ENCODE measurements at regions not wholly inside any gene's neighbourhood (a gene's known extent, or its start where the extent isn't known, plus 50 kb on each side); places are given as distances from the start of the nearest gene placed in this dataset.

DNA sequence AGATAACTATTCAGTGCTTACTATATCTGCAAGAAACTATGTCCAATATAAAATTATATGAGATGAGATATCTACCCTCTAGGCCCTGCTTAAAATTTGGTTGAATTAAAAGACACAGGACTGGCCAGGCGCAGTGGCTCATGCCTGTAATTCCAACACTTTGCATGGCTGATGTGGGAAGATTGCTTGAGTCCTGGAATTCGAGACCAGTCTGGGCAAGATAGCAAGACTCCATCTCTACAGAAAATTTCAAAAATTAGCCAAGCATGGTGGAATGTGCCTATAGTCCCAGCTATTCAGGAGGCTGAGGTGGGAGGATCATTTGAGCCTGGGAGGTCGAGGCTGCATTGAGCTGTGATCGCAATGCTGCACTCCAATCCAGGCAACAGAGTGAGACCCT lies 303.7 kb upstream of the UBE2E2 start:
- H3K27me3 Mint-ChIP-seq (ENCODE audit: low read depth, poor library complexity), result no peaks in the 10 kb centered on the region

DNA sequence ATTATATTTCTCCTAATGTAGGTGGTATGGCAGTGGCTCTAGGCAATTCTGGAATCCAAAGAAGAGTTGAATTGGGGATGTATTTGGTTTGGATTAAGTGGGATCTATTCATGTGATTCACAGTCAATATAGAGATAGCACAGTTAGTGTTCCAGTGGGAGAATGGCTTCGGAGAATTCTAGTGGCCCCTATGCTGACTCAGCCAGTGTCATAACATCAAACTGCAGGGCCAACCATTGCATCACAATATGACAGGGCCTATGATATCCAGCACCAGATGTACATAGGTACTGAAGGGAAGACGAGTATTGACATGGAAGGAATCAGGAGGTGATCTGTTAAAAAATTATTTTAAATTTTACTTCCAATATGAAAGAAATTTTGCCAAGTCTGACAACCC lies 302.8 kb upstream of the UBE2E2 start:
- H3K4me3 Mint-ChIP-seq, result no peak overlapping the region
- TF ChIP-seq, protein P1, sequence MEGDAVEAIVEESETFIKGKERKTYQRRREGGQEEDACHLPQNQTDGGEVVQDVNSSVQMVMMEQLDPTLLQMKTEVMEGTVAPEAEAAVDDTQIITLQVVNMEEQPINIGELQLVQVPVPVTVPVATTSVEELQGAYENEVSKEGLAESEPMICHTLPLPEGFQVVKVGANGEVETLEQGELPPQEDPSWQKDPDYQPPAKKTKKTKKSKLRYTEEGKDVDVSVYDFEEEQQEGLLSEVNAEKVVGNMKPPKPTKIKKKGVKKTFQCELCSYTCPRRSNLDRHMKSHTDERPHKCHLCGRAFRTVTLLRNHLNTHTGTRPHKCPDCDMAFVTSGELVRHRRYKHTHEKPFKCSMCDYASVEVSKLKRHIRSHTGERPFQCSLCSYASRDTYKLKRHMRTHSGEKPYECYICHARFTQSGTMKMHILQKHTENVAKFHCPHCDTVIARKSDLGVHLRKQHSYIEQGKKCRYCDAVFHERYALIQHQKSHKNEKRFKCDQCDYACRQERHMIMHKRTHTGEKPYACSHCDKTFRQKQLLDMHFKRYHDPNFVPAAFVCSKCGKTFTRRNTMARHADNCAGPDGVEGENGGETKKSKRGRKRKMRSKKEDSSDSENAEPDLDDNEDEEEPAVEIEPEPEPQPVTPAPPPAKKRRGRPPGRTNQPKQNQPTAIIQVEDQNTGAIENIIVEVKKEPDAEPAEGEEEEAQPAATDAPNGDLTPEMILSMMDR (IDR thresholded peaks at IDR 0.05), result no peak
- no peak overlapping the region for H3K27ac Mint-ChIP-seq
- H3K4me1 Mint-ChIP-seq, result no peaks in the 10 kb centered on the region
- H3K27me3 Mint-ChIP-seq (ENCODE audit: low read depth, poor library complexity), result no peaks in the 10 kb centered on the region
- H3K36me3 Mint-ChIP-seq (ENCODE audit: low read depth), result no peaks in the 10 kb centered on the region
- DNase-seq, result no peak
- peaks cover 19% of the 10 kb centered on the region for H3K9me3 Mint-ChIP-seq

More for the DNA sequence above, 303.7 kb upstream of the UBE2E2 start:
- H3K4me1 Mint-ChIP-seq, result peaks cover 2% of the 10 kb centered on the region
- TF ChIP-seq, protein P1 (IDR thresholded peaks at IDR 0.05), result no peak
- peaks cover 19% of the 10 kb centered on the region for H3K9me3 Mint-ChIP-seq
- no peak overlapping the region for H3K27ac Mint-ChIP-seq
- no peak overlapping the region for H3K4me3 Mint-ChIP-seq
- H3K36me3 Mint-ChIP-seq (ENCODE audit: low read depth), result no peaks in the 10 kb centered on the region
- DNase-seq, result no peak

- H3K9me3 Mint-ChIP-seq, result peaks cover 19% of the 10 kb centered on the region
- H3K36me3 Mint-ChIP-seq (ENCODE audit: low read depth), result no peaks in the 10 kb centered on the region
- H3K4me1 Mint-ChIP-seq, result no peaks in the 10 kb centered on the region
- TF ChIP-seq, protein P1 (IDR thresholded peaks at IDR 0.05), result no peak
- H3K27ac Mint-ChIP-seq, result no peak overlapping the region
- DNase-seq, result no peak
- no peaks in the 10 kb centered on the region for H3K27me3 Mint-ChIP-seq (ENCODE audit: low read depth, poor library complexity)
- no peak overlapping the region for H3K4me3 Mint-ChIP-seq
Observed at GRCh38 chr3:22901684-22902083, 301.4 kb upstream of the UBE2E2 start.

- TF ChIP-seq, protein P1 (IDR thresholded peaks at IDR 0.05), result no peak
- no peaks in the 10 kb centered on the region for H3K27me3 Mint-ChIP-seq (ENCODE audit: low read depth, poor library complexity)
Observed at GRCh38 chr3:22907161-22907780, 295.9 kb upstream of the UBE2E2 start.

DNA sequence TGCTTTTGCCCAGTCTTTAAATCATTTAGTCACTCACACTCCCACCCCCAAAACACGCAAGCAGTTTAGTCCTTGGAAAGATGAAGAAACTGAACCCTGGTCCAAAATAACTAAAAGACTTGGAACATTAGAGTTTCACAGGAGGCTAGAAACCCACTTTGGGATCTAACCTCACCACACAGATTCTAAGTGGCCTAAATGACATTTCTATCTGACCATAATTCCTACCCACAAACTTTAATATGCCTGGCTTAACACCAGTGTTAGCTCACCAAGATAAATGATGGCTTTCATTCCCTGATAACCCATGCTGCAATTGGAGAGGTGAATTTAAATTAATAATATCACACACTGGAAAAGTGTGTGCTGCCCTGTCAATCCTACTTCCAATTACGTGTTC lies 295.3 kb upstream of the UBE2E2 start:
- Mint-ChIP-seq H3K4me3 (no peak overlapping the region), H3K27me3 (ENCODE audit: low read depth, poor library complexity) (no peaks in the 10 kb centered on the region), H3K27ac (no peak overlapping the region), H3K9me3 (peaks cover under 1% of the 10 kb centered on the region), H3K4me1 (no peaks in the 10 kb centered on the region), H3K36me3 (ENCODE audit: low read depth) (no peaks in the 10 kb centered on the region)
- DNase-seq, result no peak
- TF ChIP-seq, protein P1 (IDR thresholded peaks at IDR 0.05), result no peak

More at GRCh38 chr3:22907161-22907780, 295.9 kb upstream of the UBE2E2 start:
- Mint-ChIP-seq H3K9me3 (peaks cover 5% of the 10 kb centered on the region), H3K27ac (no peak overlapping the region), H3K4me3 (no peak overlapping the region), H3K36me3 (ENCODE audit: low read depth) (no peaks in the 10 kb centered on the region), H3K4me1 (no peaks in the 10 kb centered on the region)
- DNase-seq, result no peak

- Mint-ChIP-seq H3K27ac (no peak overlapping the region), H3K4me1 (no peaks in the 10 kb centered on the region), H3K27me3 (ENCODE audit: low read depth, poor library complexity) (no peaks in the 10 kb centered on the region), H3K4me3 (no peak overlapping the region), H3K36me3 (ENCODE audit: low read depth) (no peaks in the 10 kb centered on the region), H3K9me3 (no peaks in the 10 kb centered on the region)
- no peak for DNase-seq
- TF ChIP-seq, protein P1 (IDR thresholded peaks at IDR 0.05), result no peak
Observed at GRCh38 chr3:22908989-22909507, 294.1 kb upstream of the UBE2E2 start.

Measured in nephron progenitor cell (in vitro differentiated cells).